H9 (cell line): ENCODE measurements at regions not wholly inside any gene's neighbourhood (a gene's known extent, or its start where the extent isn't known, plus 50 kb on each side); places are given as distances from the start of the nearest gene placed in this dataset.
A peak's percentile ranks its signal among the peaks of the same experiment; 100 is the strongest.

ENCODE experiments used
- DNase-seq: peaks from one replicate; pipeline ENCODE4 v3.0.0-alpha.2; 2017
- H2AFZ ChIP-seq: one replicate; pipeline ENCODE4 v1.6.1; 2013; ENCODE audit warnings: mild to moderate bottlenecking, low read length, control low read depth, moderate library complexity
- H2AK5ac ChIP-seq: 2 replicates; pipeline ENCODE4 v1.6.1; 2013; ENCODE audit warnings: low read length, control low read depth, mixed read lengths; ENCODE audit not compliant: insufficient read length
- H2BK120ac ChIP-seq: one replicate; pipeline ENCODE4 v1.6.1; 2013; ENCODE audit warnings: low read depth, mild to moderate bottlenecking, low read length, control low read depth, inconsistent platforms; ENCODE audit not compliant: poor library complexity, severe bottlenecking
- H2BK12ac ChIP-seq: 2 replicates; pipeline ENCODE4 v1.6.1; 2013; ENCODE audit warnings: low read length, control low read depth, mixed read lengths, low read depth; ENCODE audit not compliant: insufficient read length
- H2BK15ac ChIP-seq: 2 replicates; pipeline ENCODE4 v1.6.1; 2013; ENCODE audit warnings: low read depth, low read length, control low read depth
- H2BK20ac ChIP-seq: one replicate; pipeline ENCODE4 v1.6.1; 2013; ENCODE audit warnings: low read depth, mild to moderate bottlenecking, low read length, control low read depth, inconsistent platforms; ENCODE audit not compliant: poor library complexity, severe bottlenecking
- H2BK5ac ChIP-seq: 2 replicates; pipeline ENCODE4 v1.6.1; 2013; ENCODE audit warnings: low read length, control low read depth, mixed read lengths; ENCODE audit not compliant: insufficient read length
- H3K14ac ChIP-seq: 2 replicates; pipeline ENCODE4 v1.6.1; 2013; ENCODE audit warnings: low read length, control low read depth; ENCODE audit not compliant: insufficient read depth
- H3K18ac ChIP-seq: 2 replicates; pipeline ENCODE4 v1.6.1; 2013; ENCODE audit warnings: low read depth, mild to moderate bottlenecking, mixed read lengths, low read length, control low read depth; ENCODE audit not compliant: insufficient read length
- H3K23ac ChIP-seq: 2 replicates; pipeline ENCODE4 v1.6.1; 2013; ENCODE audit warnings: low read length, control low read depth, mixed read lengths, low read depth; ENCODE audit not compliant: insufficient read length
- H3K23me2 ChIP-seq: 2 replicates; pipeline ENCODE4 v1.6.1; 2013; ENCODE audit warnings: low read depth, mild to moderate bottlenecking, mixed read lengths, low read length, control low read depth; ENCODE audit not compliant: insufficient read length, poor library complexity, severe bottlenecking
- H3K27ac ChIP-seq: 2 replicates; pipeline ENCODE4 v1.5.1; 2013; ENCODE audit warnings: low read length, control low read depth, mixed read lengths, low read depth; ENCODE audit not compliant: insufficient read length
- H3K27me3 ChIP-seq: 2 replicates; pipeline ENCODE4 v1.6.1; 2013; ENCODE audit warnings: low read length, control low read depth, inconsistent platforms; ENCODE audit not compliant: insufficient read depth
- H3K4ac ChIP-seq: 2 replicates; pipeline ENCODE4 v1.6.1; 2013; ENCODE audit warnings: low read depth, mild to moderate bottlenecking, control low read depth, inconsistent platforms, low read length, moderate library complexity
- H3K4me1 ChIP-seq: 2 replicates; pipeline ENCODE4 v1.6.1; 2013; ENCODE audit warnings: low read length, control low read depth, inconsistent platforms; ENCODE audit not compliant: insufficient read depth
- H3K4me2 ChIP-seq: 2 replicates; pipeline ENCODE4 v1.6.1; 2013; ENCODE audit warnings: low read length, control low read depth, mixed read lengths; ENCODE audit not compliant: insufficient read length, insufficient read depth
- H3K56ac ChIP-seq: 2 replicates; pipeline ENCODE4 v1.6.1; 2013; ENCODE audit warnings: low read depth, mild to moderate bottlenecking, mixed read lengths, low read length, control low read depth; ENCODE audit not compliant: insufficient read length
- H3K79me1 ChIP-seq: 2 replicates; pipeline ENCODE4 v1.6.1; 2013; ENCODE audit warnings: low read depth, mild to moderate bottlenecking, moderate library complexity, low read length, control low read depth, inconsistent platforms; ENCODE audit not compliant: insufficient read depth, poor library complexity, severe bottlenecking
- H3K79me2 ChIP-seq: 2 replicates; pipeline ENCODE4 v1.6.1; 2013; ENCODE audit warnings: low read length, control low read depth, inconsistent platforms; ENCODE audit not compliant: insufficient read depth
- H3K9ac ChIP-seq: 2 replicates; pipeline ENCODE4 v1.6.1; 2013; ENCODE audit warnings: low read length, control low read depth, mixed read lengths; ENCODE audit not compliant: insufficient read length; ENCODE audit errors: extremely low read depth
- H3K9me3 ChIP-seq: one replicate; pipeline ENCODE4 v1.6.1; 2013; ENCODE audit warnings: low read depth, low read length, inconsistent platforms; ENCODE audit not compliant: control insufficient read depth
- H3T11ph ChIP-seq: one replicate; pipeline ENCODE4 v1.6.1; 2013; ENCODE audit warnings: mild to moderate bottlenecking, low read length, control low read depth, inconsistent platforms
- H4K20me1 ChIP-seq: one replicate; pipeline ENCODE4 v1.6.1; 2013; ENCODE audit not compliant: control insufficient read depth, insufficient read length, insufficient read depth
- H4K5ac ChIP-seq: 2 replicates; pipeline ENCODE4 v1.6.1; 2013; ENCODE audit warnings: low read depth, mild to moderate bottlenecking, mixed read lengths, low read length, control low read depth; ENCODE audit not compliant: insufficient read length
- H4K8ac ChIP-seq: replicated peaks from 2 replicates; pipeline ENCODE4 v1.6.1; 2013; ENCODE audit warnings: low read length, control low read depth, mixed read lengths, low read depth; ENCODE audit not compliant: insufficient read length
- H4K91ac ChIP-seq: 2 replicates; pipeline ENCODE4 v1.6.1; 2013; ENCODE audit warnings: low read depth, mild to moderate bottlenecking, moderate library complexity, mixed read lengths, low read length, control low read depth; ENCODE audit not compliant: insufficient read length
- H3K27ac Mint-ChIP-seq, 3 experiments: 2 replicates in 2 of 3; 3 replicates in 1 of 3; pipeline ENCODE4 v1.8.0; 2020 to 2021; ENCODE audit warnings: mixed read lengths in 3 of 3, mild to moderate bottlenecking in 1 of 3, moderate library complexity in 1 of 3
- H3K27me3 Mint-ChIP-seq: 2 replicates; pipeline ENCODE4 v1.8.0; 2021; ENCODE audit warnings: low read depth, mild to moderate bottlenecking, moderate library complexity, mixed read lengths
- H3K36me3 Mint-ChIP-seq, 3 experiments: 2 replicates in 2 of 3; 3 replicates in 1 of 3; pipeline ENCODE4 v1.8.0; 2020 to 2021; ENCODE audit warnings: low read depth in 3 of 3, mixed read lengths in 3 of 3; ENCODE audit not compliant: insufficient read depth in 1 of 3
- H3K4me1 Mint-ChIP-seq, 2 experiments: 2 replicates each; pipeline ENCODE4 v1.8.0; 2020; ENCODE audit warnings: mixed read lengths in 2 of 2
- H3K4me3 Mint-ChIP-seq, 2 experiments: 2 replicates in 1 of 2; 3 replicates in 1 of 2; pipeline ENCODE4 v1.8.0; 2020 to 2021; ENCODE audit warnings: mild to moderate bottlenecking in 2 of 2, mixed read lengths in 2 of 2, moderate library complexity in 1 of 2
- H3K9me3 Mint-ChIP-seq, 2 experiments: 2 replicates in 1 of 2; 3 replicates in 1 of 2; pipeline ENCODE4 v1.8.0; 2020; ENCODE audit warnings: mild to moderate bottlenecking in 2 of 2, mixed read lengths in 2 of 2, moderate library complexity in 1 of 2
- WGBS: extraction: QIAGEN DNeasy Blood & Tissue Kit; methylation state at CpG from one replicate; pipeline ENCODE4 v1.1.7; 2013; ENCODE audit warnings: missing lambda C conversion rate, low lambda C conversion rate, mixed read lengths; ENCODE audit not compliant: insufficient read length; ENCODE audit errors: extremely low coverage; 5-methylcytosine and 5-hydroxymethylcytosine counted together
- TF ChIP-seq, protein P1 (sequence below): fragments of 200-600 bp; sonication (generic); conservative IDR thresholded peaks from 3 replicates; pipeline ENCODE4 v1.8.0; 2021; ENCODE audit warnings: antibody characterized with exemption, mild to moderate bottlenecking

DNA sequence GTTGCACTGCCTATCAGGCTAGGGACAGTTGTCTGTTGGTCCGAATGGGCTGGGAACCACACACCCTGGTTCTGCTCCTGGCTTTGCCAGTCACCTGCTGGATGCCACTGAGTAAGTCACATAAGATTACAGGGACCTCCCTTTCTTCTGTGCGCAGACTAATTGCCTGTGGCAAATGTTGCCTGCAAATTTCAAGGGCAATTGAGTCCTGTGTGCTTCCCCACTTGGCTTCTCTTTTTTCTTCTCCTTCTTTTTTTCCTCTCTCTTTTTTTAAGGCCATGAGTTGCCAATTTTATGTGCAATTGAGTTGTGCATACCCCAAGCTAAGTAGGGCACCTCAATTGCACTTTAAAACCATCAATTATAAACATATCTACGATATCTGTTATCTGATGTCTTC, 963.4 kb downstream of the MCTP2 start:
- no peak overlapping the region for H2BK12ac ChIP-seq
- no peak overlapping the region for H3T11ph ChIP-seq
- H2BK20ac ChIP-seq = no peak overlapping the region
- no peak overlapping the region for H3K27ac ChIP-seq
- H4K5ac ChIP-seq = no peak overlapping the region
- H3K23me2 ChIP-seq = no peaks in the 10 kb centered on the region
- Mint-ChIP-seq H3K9me3 (peaks cover 5 to 9% of the 10 kb centered on the region in 2 experiments), H3K36me3 (peaks cover 0 to 7% (median under 1%) of the 10 kb centered on the region in 3 experiments; a peak in 2 of 7 replicates), H3K27ac (0 out of 7 replicates have a peak overlapping the region, but pooled peaks of 1 of the 3 experiments have one; percentile 21), H3K27me3 (no peaks in the 10 kb centered on the region), H3K4me3 (no peak overlapping the region), H3K4me1 (peaks cover 13 to 19% of the 10 kb centered on the region in 2 experiments)
- no peak overlapping the region for H2BK5ac ChIP-seq
- no peaks in the 10 kb centered on the region for H3K27me3 ChIP-seq
- H4K20me1 ChIP-seq = no peaks in the 10 kb centered on the region
- H3K4me2 ChIP-seq = no peak overlapping the region
- H3K23ac ChIP-seq = no peak overlapping the region
- no CpG with 5 or more reads among the region's 3 CpGs for WGBS
- no peak overlapping the region for H3K14ac ChIP-seq
- H3K4me1 ChIP-seq = no peaks in the 10 kb centered on the region
- no peaks in the 10 kb centered on the region for H3K79me1 ChIP-seq
- no peak overlapping the region for H3K56ac ChIP-seq
- H2AK5ac ChIP-seq = no peak overlapping the region
- DNase-seq = no peak
- no peaks in the 10 kb centered on the region for H3K9me3 ChIP-seq
- H2AFZ ChIP-seq = no peak overlapping the region
- H4K8ac ChIP-seq = no peak overlapping the region
- TF ChIP-seq, protein P1, sequence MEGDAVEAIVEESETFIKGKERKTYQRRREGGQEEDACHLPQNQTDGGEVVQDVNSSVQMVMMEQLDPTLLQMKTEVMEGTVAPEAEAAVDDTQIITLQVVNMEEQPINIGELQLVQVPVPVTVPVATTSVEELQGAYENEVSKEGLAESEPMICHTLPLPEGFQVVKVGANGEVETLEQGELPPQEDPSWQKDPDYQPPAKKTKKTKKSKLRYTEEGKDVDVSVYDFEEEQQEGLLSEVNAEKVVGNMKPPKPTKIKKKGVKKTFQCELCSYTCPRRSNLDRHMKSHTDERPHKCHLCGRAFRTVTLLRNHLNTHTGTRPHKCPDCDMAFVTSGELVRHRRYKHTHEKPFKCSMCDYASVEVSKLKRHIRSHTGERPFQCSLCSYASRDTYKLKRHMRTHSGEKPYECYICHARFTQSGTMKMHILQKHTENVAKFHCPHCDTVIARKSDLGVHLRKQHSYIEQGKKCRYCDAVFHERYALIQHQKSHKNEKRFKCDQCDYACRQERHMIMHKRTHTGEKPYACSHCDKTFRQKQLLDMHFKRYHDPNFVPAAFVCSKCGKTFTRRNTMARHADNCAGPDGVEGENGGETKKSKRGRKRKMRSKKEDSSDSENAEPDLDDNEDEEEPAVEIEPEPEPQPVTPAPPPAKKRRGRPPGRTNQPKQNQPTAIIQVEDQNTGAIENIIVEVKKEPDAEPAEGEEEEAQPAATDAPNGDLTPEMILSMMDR = no peak
- no peak overlapping the region for H2BK120ac ChIP-seq
- no peak overlapping the region for H3K18ac ChIP-seq
- H3K79me2 ChIP-seq = no peaks in the 10 kb centered on the region
- H2BK15ac ChIP-seq = no peak overlapping the region
- H4K91ac ChIP-seq = no peak overlapping the region
- no peak overlapping the region for H3K4ac ChIP-seq
- H3K9ac ChIP-seq = no peak overlapping the region
